ENCODE measurements at regions not wholly inside any gene's neighbourhood (a gene's known extent, or its start where the extent isn't known, plus 50 kb on each side); places are given as distances from the start of the nearest gene placed in this dataset.

- no peaks in the 10 kb centered on the region for H3K27me3 Mint-ChIP-seq (ENCODE audit: low read depth)
- H3K4me3 Mint-ChIP-seq: peak overlapping the region; percentile 60
- no peaks in the 10 kb centered on the region for H3K36me3 Mint-ChIP-seq (ENCODE audit: low read depth)
- no peaks in the 10 kb centered on the region for H3K9me3 Mint-ChIP-seq
- peaks cover 80% of the 10 kb centered on the region for H3K4me1 Mint-ChIP-seq
- H3K27ac Mint-ChIP-seq (ENCODE audit: unreplicated experiment): peak overlapping the region; percentile 72
- no peak for TF ChIP-seq CTCF (conservative IDR thresholded peaks at IDR 0.05)
- no peak for DNase-seq (ENCODE audit: low read depth, low spot score)
Measured at GRCh38 chr6:139473231-139473701, 98.8 kb upstream of the CITED2 start.

- no peaks in the 10 kb centered on the region for H3K9me3 Mint-ChIP-seq
- TF ChIP-seq CTCF (conservative IDR thresholded peaks at IDR 0.05): no peak
- DNase-seq (ENCODE audit: low read depth, low spot score): no peak
- no peaks in the 10 kb centered on the region for H3K36me3 Mint-ChIP-seq (ENCODE audit: low read depth)
- no peaks in the 10 kb centered on the region for H3K27me3 Mint-ChIP-seq (ENCODE audit: low read depth)
- H3K4me3 Mint-ChIP-seq: no peak overlapping the region
- peak overlapping the region; percentile 72 for H3K27ac Mint-ChIP-seq (ENCODE audit: unreplicated experiment)
- peaks cover 79% of the 10 kb centered on the region for H3K4me1 Mint-ChIP-seq
Measured at GRCh38 chr6:139472351-139473015, 98.0 kb upstream of the CITED2 start.

- DNase-seq (ENCODE audit: low read depth, low spot score): no peak
- no peak for TF ChIP-seq CTCF (conservative IDR thresholded peaks at IDR 0.05)
- Mint-ChIP-seq H3K4me1 (peaks cover 66% of the 10 kb centered on the region), H3K4me3 (no peak overlapping the region), H3K36me3 (ENCODE audit: low read depth) (no peaks in the 10 kb centered on the region), H3K9me3 (no peaks in the 10 kb centered on the region), H3K27ac (ENCODE audit: unreplicated experiment) (peak overlapping the region; percentile 35), H3K27me3 (ENCODE audit: low read depth) (no peaks in the 10 kb centered on the region)
Measured at GRCh38 chr6:139470997-139471396, 96.5 kb upstream of the CITED2 start.

- no peak for DNase-seq (ENCODE audit: low read depth, low spot score)
- no peak overlapping the region for H3K27ac Mint-ChIP-seq (ENCODE audit: unreplicated experiment)
Measured at GRCh38 chr6:139468178-139468819, 93.9 kb upstream of the CITED2 start.

GRCh38 chr6:139457476-139457875 is 83.0 kb upstream of the CITED2 start:
- no peak for DNase-seq (ENCODE audit: low read depth, low spot score)
- no peak overlapping the region for H3K4me3 Mint-ChIP-seq
- H3K36me3 Mint-ChIP-seq (ENCODE audit: low read depth): no peaks in the 10 kb centered on the region
- H3K4me1 Mint-ChIP-seq: peaks cover 2% of the 10 kb centered on the region
- no peak overlapping the region for H3K27ac Mint-ChIP-seq (ENCODE audit: unreplicated experiment)
- no peaks in the 10 kb centered on the region for H3K27me3 Mint-ChIP-seq (ENCODE audit: low read depth)
- TF ChIP-seq CTCF (conservative IDR thresholded peaks at IDR 0.05): no peak
- H3K9me3 Mint-ChIP-seq: no peaks in the 10 kb centered on the region

More at GRCh38 chr6:139468178-139468819, 93.9 kb upstream of the CITED2 start:
- no peaks in the 10 kb centered on the region for H3K36me3 Mint-ChIP-seq (ENCODE audit: low read depth)
- peaks cover 39% of the 10 kb centered on the region for H3K4me1 Mint-ChIP-seq
- H3K9me3 Mint-ChIP-seq: peaks cover 3% of the 10 kb centered on the region
- no peaks in the 10 kb centered on the region for H3K27me3 Mint-ChIP-seq (ENCODE audit: low read depth)
- no peak overlapping the region for H3K4me3 Mint-ChIP-seq
- TF ChIP-seq CTCF (conservative IDR thresholded peaks at IDR 0.05): no peak

Data from neural crest cell (in vitro differentiated cells).